ENCODE measurements at regions not wholly inside any gene's neighbourhood (a gene's known extent, or its start where the extent isn't known, plus 50 kb on each side); places are given as distances from the start of the nearest gene placed in this dataset.

DNA sequence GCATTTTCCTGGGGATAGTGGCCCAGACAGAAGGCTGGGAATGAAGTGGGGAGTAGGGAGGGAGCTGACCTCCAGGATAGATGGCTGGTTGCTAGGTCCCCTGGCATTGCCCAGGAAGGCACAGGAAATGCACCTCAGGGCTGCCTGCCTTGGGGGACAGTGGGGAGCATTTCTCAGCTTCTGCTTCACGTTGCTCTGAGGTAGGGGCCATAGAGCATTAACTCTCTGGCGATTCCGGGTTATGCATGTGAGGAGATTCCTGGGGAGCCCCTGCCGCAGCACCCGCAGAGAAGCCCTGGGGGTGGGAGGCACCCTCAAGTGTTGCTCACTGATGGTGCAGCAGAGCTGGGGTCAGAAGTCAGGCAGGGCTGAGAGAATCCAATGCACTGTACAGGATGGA, 256.5 kb downstream of the CYP26B1 start:
- ATAC-seq = no peak
- FAIRE-seq = no peak
- CTCF ChIA-PET (ENCODE audit: low intra/inter-chr PET ratio) = no interaction called here
- Histone ChIP-seq H3K27me3 (ENCODE audit: control insufficient read depth in 2 of 2, insufficient read depth in 2 of 2, low read length in 2 of 2) (peaks cover 3 to 22% of the 10 kb centered on the region in 2 experiments; a peak in 2 of 5 replicates), H4K20me1 (replicated peaks; ENCODE audit: control insufficient read depth, insufficient read depth, low read length) (no peaks in the 10 kb centered on the region), H3K4me3 (no peak overlapping the region), H3K36me3 (ENCODE audit: control insufficient read depth, insufficient read depth, low read length) (no peaks in the 10 kb centered on the region), H3K27ac (ENCODE audit: extremely low read depth, low read depth, low read length) (no peak overlapping the region), H3K79me2 (ENCODE audit: control insufficient read depth, insufficient read depth, low read length) (no peaks in the 10 kb centered on the region), H2AFZ (ENCODE audit: low read depth, low read length) (no peak overlapping the region), H3K9ac (ENCODE audit: insufficient read depth in 1 of 2, low read depth in 2 of 2, low read length in 2 of 2) (no peak overlapping the region), H3K4me2 (ENCODE audit: insufficient read depth, low read length) (no peak overlapping the region), H3K9me1 (ENCODE audit: control insufficient read depth, insufficient read depth, low read length) (no peaks in the 10 kb centered on the region), H3K9me3 (replicated peaks; ENCODE audit: control insufficient read depth, insufficient read depth, low read depth, low read length) (no peaks in the 10 kb centered on the region), H3K4me1 (replicated peaks in 1 of 2; ENCODE audit: control insufficient read depth in 2 of 2, insufficient read depth in 2 of 2, low read length in 2 of 2) (peaks cover 0 to 8% of the 10 kb centered on the region in 2 experiments; a peak in 2 of 5 replicates)
- in situ Hi-C loops (cut with MboI) (no loop called here), intact Hi-C loops (cut with micrococcal nuclease) (no loop called here)
- WGBS (ENCODE audit: insufficient coverage, low coverage, missing lambda C conversion rate) = 3% methylated on average over 5 of the region's 5 CpGs
- no peak for DNase-seq (ENCODE audit: extremely low read depth in 1 of 4, low spot score in 3 of 4)
- BruUV-seq (replicated peaks) = no TSS peak
- no peak for TF ChIP-seq CTBP1 (IDR thresholded peaks at IDR 0.05; ENCODE audit: borderline replicate concordance)
- no peak for TF ChIP-seq ZC3H4 (CRISPR knock-in tag; IDR thresholded peaks at IDR 0.05; ENCODE audit: borderline replicate concordance)
- TF ChIP-seq ZNF77 (CRISPR knock-in tag; IDR thresholded peaks at IDR 0.05) = no peak
- TF ChIP-seq, protein P1, sequence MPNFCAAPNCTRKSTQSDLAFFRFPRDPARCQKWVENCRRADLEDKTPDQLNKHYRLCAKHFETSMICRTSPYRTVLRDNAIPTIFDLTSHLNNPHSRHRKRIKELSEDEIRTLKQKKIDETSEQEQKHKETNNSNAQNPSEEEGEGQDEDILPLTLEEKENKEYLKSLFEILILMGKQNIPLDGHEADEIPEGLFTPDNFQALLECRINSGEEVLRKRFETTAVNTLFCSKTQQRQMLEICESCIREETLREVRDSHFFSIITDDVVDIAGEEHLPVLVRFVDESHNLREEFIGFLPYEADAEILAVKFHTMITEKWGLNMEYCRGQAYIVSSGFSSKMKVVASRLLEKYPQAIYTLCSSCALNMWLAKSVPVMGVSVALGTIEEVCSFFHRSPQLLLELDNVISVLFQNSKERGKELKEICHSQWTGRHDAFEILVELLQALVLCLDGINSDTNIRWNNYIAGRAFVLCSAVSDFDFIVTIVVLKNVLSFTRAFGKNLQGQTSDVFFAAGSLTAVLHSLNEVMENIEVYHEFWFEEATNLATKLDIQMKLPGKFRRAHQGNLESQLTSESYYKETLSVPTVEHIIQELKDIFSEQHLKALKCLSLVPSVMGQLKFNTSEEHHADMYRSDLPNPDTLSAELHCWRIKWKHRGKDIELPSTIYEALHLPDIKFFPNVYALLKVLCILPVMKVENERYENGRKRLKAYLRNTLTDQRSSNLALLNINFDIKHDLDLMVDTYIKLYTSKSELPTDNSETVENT (CRISPR knock-in tag; IDR thresholded peaks at IDR 0.05) = no peak
- no peak for TF ChIP-seq GATAD2B (IDR thresholded peaks at IDR 0.05; ENCODE audit: borderline replicate concordance)
- no peak for TF ChIP-seq RBM25 (IDR thresholded peaks at IDR 0.05; ENCODE audit: low read depth, low read length, severe bottlenecking)
- no peak for TF ChIP-seq STAT5B (CRISPR knock-in tag; IDR thresholded peaks at IDR 0.05)
- TF ChIP-seq, protein P2, sequence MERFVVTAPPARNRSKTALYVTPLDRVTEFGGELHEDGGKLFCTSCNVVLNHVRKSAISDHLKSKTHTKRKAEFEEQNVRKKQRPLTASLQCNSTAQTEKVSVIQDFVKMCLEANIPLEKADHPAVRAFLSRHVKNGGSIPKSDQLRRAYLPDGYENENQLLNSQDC (CRISPR knock-in tag; IDR thresholded peaks at IDR 0.05) = no peak
- no peak for TF ChIP-seq ADNP (tag; IDR thresholded peaks at IDR 0.05)
- TF ChIP-seq GATAD2A (IDR thresholded peaks at IDR 0.05) = no peak
- no peak for TF ChIP-seq ZNF445 (CRISPR knock-in tag; IDR thresholded peaks at IDR 0.05; ENCODE audit: low read depth)
- no peak for TF ChIP-seq NEUROD1 (IDR thresholded peaks at IDR 0.05; ENCODE audit: borderline replicate concordance, low read depth, low read length, partially characterized antibody)
- TF ChIP-seq ZNF778 (CRISPR knock-in tag; IDR thresholded peaks at IDR 0.05) = no peak
- TF ChIP-seq, protein P3, sequence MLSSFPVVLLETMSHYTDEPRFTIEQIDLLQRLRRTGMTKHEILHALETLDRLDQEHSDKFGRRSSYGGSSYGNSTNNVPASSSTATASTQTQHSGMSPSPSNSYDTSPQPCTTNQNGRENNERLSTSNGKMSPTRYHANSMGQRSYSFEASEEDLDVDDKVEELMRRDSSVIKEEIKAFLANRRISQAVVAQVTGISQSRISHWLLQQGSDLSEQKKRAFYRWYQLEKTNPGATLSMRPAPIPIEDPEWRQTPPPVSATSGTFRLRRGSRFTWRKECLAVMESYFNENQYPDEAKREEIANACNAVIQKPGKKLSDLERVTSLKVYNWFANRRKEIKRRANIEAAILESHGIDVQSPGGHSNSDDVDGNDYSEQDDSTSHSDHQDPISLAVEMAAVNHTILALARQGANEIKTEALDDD (IDR thresholded peaks at IDR 0.05) = no peak
- no peak for TF ChIP-seq NFRKB (IDR thresholded peaks at IDR 0.05; ENCODE audit: low read depth)
- TF ChIP-seq RFX1 (IDR thresholded peaks at IDR 0.05) = no peak
- TF ChIP-seq ZC3H8 (IDR thresholded peaks at IDR 0.05) = no peak
- TF ChIP-seq, protein P4, sequence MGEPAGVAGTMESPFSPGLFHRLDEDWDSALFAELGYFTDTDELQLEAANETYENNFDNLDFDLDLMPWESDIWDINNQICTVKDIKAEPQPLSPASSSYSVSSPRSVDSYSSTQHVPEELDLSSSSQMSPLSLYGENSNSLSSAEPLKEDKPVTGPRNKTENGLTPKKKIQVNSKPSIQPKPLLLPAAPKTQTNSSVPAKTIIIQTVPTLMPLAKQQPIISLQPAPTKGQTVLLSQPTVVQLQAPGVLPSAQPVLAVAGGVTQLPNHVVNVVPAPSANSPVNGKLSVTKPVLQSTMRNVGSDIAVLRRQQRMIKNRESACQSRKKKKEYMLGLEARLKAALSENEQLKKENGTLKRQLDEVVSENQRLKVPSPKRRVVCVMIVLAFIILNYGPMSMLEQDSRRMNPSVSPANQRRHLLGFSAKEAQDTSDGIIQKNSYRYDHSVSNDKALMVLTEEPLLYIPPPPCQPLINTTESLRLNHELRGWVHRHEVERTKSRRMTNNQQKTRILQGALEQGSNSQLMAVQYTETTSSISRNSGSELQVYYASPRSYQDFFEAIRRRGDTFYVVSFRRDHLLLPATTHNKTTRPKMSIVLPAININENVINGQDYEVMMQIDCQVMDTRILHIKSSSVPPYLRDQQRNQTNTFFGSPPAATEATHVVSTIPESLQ (CRISPR knock-in tag; IDR thresholded peaks at IDR 0.05) = no peak
- no peak for TF ChIP-seq LEF1 (IDR thresholded peaks at IDR 0.05)
- POLR2A ChIA-PET = interaction anchor here (1.4 kb wide), 1 partner anchor 10 kb away, joined by 3 read pairs; no protein-coding TSS in a partner anchor

All from K562 (cell line).